ENCODE measurements at regions not wholly inside any gene's neighbourhood (a gene's known extent, or its start where the extent isn't known, plus 50 kb on each side); places are given as distances from the start of the nearest gene placed in this dataset.

GRCh38 chr1:188466539-188466938 lies 1637.8 kb downstream of the PLA2G4A start:
- no peaks in the 10 kb centered on the region for H3K9me2 ChIP-seq (ENCODE audit: low read depth, low read length)
- no peak overlapping the region for H3K4me3 ChIP-seq (ENCODE audit: low read depth, low read length, poor library complexity, severe bottlenecking)
- no peak overlapping the region for H3K4me2 ChIP-seq (ENCODE audit: low read length)
- no peaks in the 10 kb centered on the region for H3K79me2 ChIP-seq (ENCODE audit: insufficient read depth, low read length)
- H4K20me1 ChIP-seq (ENCODE audit: insufficient read depth, low read length), result no peaks in the 10 kb centered on the region
- H3K9me3 ChIP-seq (ENCODE audit: low read length), result no peaks in the 10 kb centered on the region
- no peaks in the 10 kb centered on the region for H3K36me3 ChIP-seq (ENCODE audit: insufficient read depth, low read length)
- no peak overlapping the region for H3K27ac ChIP-seq (ENCODE audit: low read depth, low read length, poor library complexity, severe bottlenecking)
- no peak overlapping the region for H2AFZ ChIP-seq (ENCODE audit: low read length)
- no peak for TF ChIP-seq EZH2 (IDR thresholded peaks at IDR 0.05; ENCODE audit: borderline replicate concordance, low read length)
- TF ChIP-seq CTCF (IDR thresholded peaks at IDR 0.05; ENCODE audit: low read length), result no peak
- H3K4me1 ChIP-seq (ENCODE audit: insufficient read depth, low read length, severe bottlenecking), result no peaks in the 10 kb centered on the region
- no peak overlapping the region for H3K9ac ChIP-seq (ENCODE audit: low read length)
- H3F3A ChIP-seq (ENCODE audit: insufficient read depth, low read length), result no peaks in the 10 kb centered on the region
- H3K27me3 ChIP-seq (ENCODE audit: insufficient read depth, low read length), result no peaks in the 10 kb centered on the region

GRCh38 chr1:188476606-188477005 lies 1647.9 kb downstream of the PLA2G4A start:
- H3K27ac ChIP-seq (ENCODE audit: low read depth, low read length, poor library complexity, severe bottlenecking), result no peak overlapping the region
- H3F3A ChIP-seq (ENCODE audit: insufficient read depth, low read length), result no peaks in the 10 kb centered on the region
- H3K9ac ChIP-seq (ENCODE audit: low read length), result no peak overlapping the region
- no peaks in the 10 kb centered on the region for H3K27me3 ChIP-seq (ENCODE audit: insufficient read depth, low read length)
- H4K20me1 ChIP-seq (ENCODE audit: insufficient read depth, low read length), result no peaks in the 10 kb centered on the region
- H3K4me2 ChIP-seq (ENCODE audit: low read length), result no peak overlapping the region
- H3K79me2 ChIP-seq (ENCODE audit: insufficient read depth, low read length), result no peaks in the 10 kb centered on the region
- TF ChIP-seq EZH2 (IDR thresholded peaks at IDR 0.05; ENCODE audit: borderline replicate concordance, low read length) (no peak), CTCF (IDR thresholded peaks at IDR 0.05; ENCODE audit: low read length) (no peak)
- H3K9me2 ChIP-seq (ENCODE audit: low read depth, low read length), result no peaks in the 10 kb centered on the region
- no peak overlapping the region for H3K4me3 ChIP-seq (ENCODE audit: low read depth, low read length, poor library complexity, severe bottlenecking)
- H3K9me3 ChIP-seq (ENCODE audit: low read length), result no peaks in the 10 kb centered on the region
- H2AFZ ChIP-seq (ENCODE audit: low read length), result no peak overlapping the region
- no peaks in the 10 kb centered on the region for H3K36me3 ChIP-seq (ENCODE audit: insufficient read depth, low read length)
- no peaks in the 10 kb centered on the region for H3K4me1 ChIP-seq (ENCODE audit: insufficient read depth, low read length, severe bottlenecking)

GRCh38 chr1:188489336-188490112 lies 1660.8 kb downstream of the PLA2G4A start:
- Histone ChIP-seq H3K4me2 (ENCODE audit: low read length) (no peak overlapping the region), H3K27me3 (ENCODE audit: insufficient read depth, low read length) (no peaks in the 10 kb centered on the region), H3K36me3 (ENCODE audit: insufficient read depth, low read length) (no peaks in the 10 kb centered on the region), H3K9me3 (ENCODE audit: low read length) (no peaks in the 10 kb centered on the region), H2AFZ (ENCODE audit: low read length) (no peak overlapping the region), H3K9me2 (ENCODE audit: low read depth, low read length) (no peaks in the 10 kb centered on the region), H3K4me3 (ENCODE audit: low read depth, low read length, poor library complexity, severe bottlenecking) (no peak overlapping the region), H3K4me1 (ENCODE audit: insufficient read depth, low read length, severe bottlenecking) (no peaks in the 10 kb centered on the region), H3K9ac (ENCODE audit: low read length) (no peak overlapping the region), H3K27ac (ENCODE audit: low read depth, low read length, poor library complexity, severe bottlenecking) (no peak overlapping the region), H4K20me1 (ENCODE audit: insufficient read depth, low read length) (no peaks in the 10 kb centered on the region), H3F3A (ENCODE audit: insufficient read depth, low read length) (no peaks in the 10 kb centered on the region), H3K79me2 (ENCODE audit: insufficient read depth, low read length) (no peaks in the 10 kb centered on the region)
- TF ChIP-seq CTCF (IDR thresholded peaks at IDR 0.05; ENCODE audit: low read length) (no peak), EZH2 (IDR thresholded peaks at IDR 0.05; ENCODE audit: borderline replicate concordance, low read length) (no peak)
